Hematopoietic multipotent progenitor cell treated with erythropoietin and hydrocortisone succinate and interleukin-3 and kit ligand, for 17 days (in vitro differentiated cells): ENCODE measurements at regions not wholly inside any gene's neighbourhood (a gene's known extent, or its start where the extent isn't known, plus 50 kb on each side); places are given as distances from the start of the nearest gene placed in this dataset.

Source experiments
- DNase-seq: peaks from one replicate; pipeline ENCODE4 v3.0.0-alpha.2; 2015; ENCODE audit warnings: low spot score

- no peak for DNase-seq
These were observed 414.2 kb downstream of the FOXO1 start for GRCh38 chr13:40252241-40252640.

- no peak for DNase-seq
These were observed 413.8 kb downstream of the FOXO1 start for GRCh38 chr13:40252676-40253075.

DNA sequence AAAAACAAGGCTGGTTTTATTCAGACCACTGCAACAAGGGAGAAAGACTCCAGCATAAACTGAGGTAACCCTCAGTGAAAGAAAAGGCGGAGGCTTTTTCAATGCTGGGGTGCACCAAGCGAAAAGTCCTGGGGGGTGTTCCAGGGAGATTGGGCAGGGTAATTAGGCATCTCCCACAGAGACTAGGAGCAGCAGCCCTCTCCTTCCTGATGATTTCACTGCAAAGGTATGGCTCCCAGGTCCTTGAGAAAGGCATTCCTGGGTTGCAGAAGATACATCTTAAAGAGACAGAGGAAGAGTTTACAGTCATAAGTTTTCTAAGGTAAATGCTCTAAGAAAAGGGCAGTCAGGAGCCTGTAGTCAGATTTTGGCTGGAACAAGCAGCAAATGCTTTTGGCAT is 412.0 kb downstream of the FOXO1 start:
- no peak for DNase-seq

DNA sequence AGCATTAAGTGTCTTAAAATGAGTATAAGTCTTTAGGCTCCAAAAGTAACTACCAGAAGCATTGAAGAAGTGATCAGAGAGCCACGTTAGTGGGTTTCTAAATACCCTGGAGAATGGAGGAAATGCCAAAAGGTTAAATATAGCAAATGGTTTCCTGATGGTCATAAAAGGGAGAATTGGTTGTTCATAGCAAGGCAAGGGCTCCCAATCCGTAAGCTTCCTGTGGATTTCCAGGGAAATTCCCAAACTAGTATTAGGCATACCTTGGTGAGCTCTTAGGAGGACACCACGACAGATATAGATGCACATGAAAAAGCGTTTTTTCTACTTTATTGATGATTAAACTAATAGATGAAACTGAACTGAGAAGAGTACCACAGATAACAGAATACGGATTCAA is 410.9 kb downstream of the FOXO1 start:
- DNase-seq, result no peak

GRCh38 chr13:40259899-40260298 is 406.5 kb downstream of the FOXO1 start:
- DNase-seq, result no peak

DNA sequence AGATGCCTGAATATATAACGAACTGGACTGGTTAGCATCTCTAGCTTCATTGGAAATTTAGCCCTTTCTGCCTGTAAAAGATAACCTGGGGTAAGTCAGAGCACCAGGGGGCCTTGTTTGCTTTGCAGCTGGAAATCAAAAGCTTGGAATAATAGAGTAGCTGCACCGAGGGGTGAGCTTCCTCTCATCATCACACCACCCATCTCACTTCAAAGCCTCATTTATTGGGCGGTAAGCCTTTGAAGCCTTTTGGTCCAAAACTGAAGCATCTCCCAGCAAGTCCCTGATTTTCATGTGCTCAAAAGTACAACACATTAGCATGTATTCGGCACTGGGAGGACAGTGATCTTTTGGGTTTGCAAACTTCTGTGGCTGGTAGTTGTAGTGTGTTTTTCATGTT is 405.1 kb downstream of the FOXO1 start:
- DNase-seq, result no peak

DNA sequence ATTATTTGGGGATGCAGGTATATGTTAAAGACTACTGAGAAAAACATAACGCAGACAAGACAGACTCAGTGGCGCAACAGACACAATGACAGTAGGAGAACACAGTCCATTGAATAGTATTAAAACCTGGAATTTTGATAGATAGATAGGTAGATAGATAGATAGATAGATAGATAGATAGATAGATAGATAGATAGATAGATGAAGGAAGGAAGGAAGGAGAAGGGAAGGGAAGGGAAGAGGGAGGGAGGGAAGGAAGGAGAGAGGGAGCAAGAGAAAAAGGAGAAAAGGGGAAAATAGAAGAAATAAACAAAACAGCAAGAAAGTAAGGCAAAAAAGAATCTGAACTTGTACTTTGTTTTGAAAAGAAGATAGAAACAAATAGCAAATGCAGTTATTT is 404.5 kb downstream of the FOXO1 start:
- no peak for DNase-seq

DNA sequence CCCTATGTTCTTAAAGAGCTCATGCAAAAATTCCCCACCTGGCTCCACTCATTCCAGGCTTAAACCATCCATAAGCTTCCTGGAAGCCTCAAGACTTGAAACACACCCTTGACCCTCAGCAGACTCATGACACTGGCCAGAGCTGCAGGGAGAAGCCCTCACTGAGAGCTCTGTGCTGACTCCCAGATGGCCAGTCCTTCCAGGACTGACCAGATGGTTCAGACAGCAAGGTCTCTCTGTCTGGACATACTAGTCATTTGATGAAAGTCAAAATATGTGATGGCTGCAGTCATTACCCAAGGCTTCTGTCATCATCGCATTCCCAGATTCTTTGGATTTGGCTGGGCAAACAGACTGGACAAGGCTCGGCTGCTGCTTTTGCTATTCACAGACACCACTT is 397.4 kb downstream of the FOXO1 start:
- DNase-seq, result no peak

GRCh38 chr13:40270726-40271125 is 395.7 kb downstream of the FOXO1 start:
- DNase-seq, result no peak

- DNase-seq, result no peak
These were observed 395.1 kb downstream of the FOXO1 start for GRCh38 chr13:40271271-40271885.

DNA sequence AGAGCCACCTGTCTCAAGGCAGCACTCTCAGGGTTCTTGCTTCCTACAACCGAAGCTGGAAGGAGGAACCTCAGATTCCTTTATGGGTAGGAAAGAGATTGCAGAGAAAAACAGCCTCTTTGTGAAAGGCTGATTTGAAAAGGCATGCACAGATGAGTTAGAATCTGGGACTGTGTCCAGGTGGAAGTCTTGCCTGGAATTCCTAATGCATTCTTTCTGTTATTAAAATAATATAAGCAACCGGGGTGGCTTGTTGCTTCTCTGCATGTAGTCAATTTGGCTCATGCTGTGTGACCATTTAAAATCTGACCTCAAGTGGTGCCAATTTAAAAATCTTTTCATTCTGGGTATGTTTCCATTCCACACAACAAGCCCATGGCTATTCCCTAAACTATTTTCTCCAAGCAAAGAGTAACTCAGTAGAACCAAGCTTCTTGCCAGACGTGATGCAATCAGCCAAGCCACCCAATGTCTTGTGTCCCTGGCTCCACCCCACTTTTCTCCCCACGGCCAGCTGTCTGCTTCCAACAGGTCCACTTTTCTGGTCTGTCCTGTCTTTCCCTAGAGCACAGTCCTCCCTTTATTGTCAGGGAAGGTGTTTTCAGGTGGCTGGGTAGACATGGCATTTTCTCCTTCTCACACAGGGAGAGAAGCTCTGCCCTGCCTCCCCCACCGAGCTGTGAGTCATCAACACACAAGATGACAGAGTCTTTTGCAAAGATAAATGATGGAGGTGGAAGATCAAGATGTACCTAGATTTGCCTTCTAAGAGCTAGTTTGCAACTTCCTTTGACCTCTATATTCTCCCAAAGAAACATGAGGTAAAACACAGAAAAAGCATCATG is 394.3 kb downstream of the FOXO1 start:
- DNase-seq, result no peak

- DNase-seq, result no peak
These were observed 393.7 kb downstream of the FOXO1 start for GRCh38 chr13:40272776-40273139.

- DNase-seq, result no peak
These were observed 393.0 kb downstream of the FOXO1 start for GRCh38 chr13:40273253-40274025.

DNA sequence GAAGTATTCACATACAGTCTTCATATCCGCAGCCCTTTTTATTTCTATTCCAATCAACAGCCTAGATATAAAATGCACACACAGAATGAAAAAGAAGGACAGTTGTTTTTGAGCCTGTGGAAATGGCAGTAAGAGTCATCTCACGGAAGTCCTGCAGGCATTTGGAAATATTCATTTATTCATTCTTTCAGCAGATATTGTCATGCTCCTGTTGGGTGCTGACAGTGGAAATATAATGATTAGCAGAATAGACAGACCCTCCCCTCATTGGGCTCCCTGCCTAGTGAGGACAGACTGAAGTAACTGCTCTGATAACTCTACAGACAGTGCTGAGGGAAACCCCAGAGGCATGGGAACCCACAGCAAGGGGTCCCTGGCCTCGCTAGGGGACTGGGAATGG is 392.3 kb downstream of the FOXO1 start:
- DNase-seq, result no peak

DNA sequence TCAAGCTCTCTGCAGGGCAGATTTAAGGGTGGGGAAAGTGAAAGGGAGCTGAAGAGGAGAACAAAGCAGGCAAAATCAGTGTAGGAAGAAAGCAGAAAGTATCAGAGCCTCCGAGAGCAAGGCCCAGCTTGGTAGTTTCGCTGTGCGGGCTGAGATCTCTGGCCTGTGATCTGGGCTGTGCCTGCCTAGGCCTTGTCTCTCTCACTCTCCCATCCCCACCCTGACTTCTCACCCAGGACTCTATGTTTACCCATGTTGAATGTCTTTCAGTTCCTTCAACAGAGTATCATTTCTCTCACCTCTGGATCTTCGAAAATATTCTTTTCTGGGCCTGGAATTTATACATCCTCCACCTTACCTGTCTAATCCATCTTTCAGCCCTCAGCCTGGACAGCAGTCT is 391.3 kb downstream of the FOXO1 start:
- DNase-seq, result no peak

DNA sequence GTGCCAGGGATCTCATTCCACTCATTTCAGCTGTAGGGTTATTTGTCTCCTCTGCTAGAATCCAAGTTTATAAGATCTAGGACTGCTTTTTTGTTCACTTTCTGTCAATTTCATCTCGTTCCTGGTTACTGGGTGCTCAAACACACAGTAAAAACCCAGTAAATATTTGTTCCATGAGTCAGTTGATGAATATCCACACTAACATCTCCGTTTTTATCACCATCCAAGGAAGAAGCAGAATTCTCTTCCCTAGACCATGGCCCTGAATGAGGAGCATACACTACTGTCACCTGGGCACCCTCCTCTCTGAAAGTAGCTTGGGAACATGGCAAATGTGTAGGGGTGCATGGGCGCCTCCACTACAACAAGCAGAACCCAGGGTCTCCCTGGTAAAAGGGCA is 390.8 kb downstream of the FOXO1 start:
- DNase-seq, result no peak

- no peak for DNase-seq
These were observed 382.8 kb downstream of the FOXO1 start for GRCh38 chr13:40283666-40284065.

GRCh38 chr13:40285634-40286033 is 380.8 kb downstream of the FOXO1 start:
- DNase-seq, result no peak

GRCh38 chr13:40287428-40287827 is 379.0 kb downstream of the FOXO1 start:
- no peak for DNase-seq

- no peak for DNase-seq
These were observed 378.2 kb downstream of the FOXO1 start for GRCh38 chr13:40288259-40288658.

GRCh38 chr13:40290758-40291157 is 375.7 kb downstream of the FOXO1 start:
- DNase-seq, result no peak

DNA sequence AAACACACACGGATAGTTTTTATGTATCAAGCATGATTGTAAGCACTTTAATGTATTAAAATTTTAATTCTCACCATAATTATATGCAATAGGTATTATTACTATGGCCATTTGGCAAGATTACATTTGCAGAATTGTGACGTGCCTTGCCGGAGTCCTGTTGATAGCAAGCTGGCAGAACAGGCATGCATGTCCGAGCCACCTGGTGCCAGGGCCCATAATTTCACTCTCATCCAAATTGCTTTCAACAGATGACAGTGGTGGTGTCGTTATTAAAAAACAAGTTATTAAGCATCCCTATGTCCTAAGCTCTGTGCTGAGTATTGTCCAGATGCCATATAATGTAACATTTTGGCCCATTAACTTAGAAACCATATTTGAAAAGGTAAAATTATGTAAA is 374.3 kb downstream of the FOXO1 start:
- DNase-seq, result no peak

- no peak for DNase-seq
These were observed 373.9 kb downstream of the FOXO1 start for GRCh38 chr13:40292536-40292935.
